ENCODE measurements at regions not wholly inside any gene's neighbourhood (a gene's known extent, or its start where the extent isn't known, plus 50 kb on each side); places are given as distances from the start of the nearest gene placed in this dataset.

DNA sequence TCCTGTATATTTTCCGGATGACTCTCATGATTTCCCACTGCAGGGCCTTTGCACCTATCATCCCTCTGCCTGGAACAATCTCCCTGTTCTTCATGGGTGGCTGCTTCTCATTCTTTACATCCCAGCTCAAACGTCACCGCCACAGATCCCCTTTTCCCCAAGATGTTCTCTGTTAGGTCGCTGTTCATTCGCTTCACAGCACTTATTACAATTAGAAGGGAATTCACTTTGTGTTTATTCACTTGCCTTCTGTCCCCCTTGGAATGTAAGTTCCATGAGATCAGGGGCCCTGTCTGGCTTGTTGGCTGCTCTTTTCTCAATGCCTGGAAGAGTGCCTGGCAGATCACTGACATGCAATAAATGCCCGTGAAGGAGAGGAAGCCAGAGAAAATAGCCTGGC lies 106.7 kb downstream of the FOXI3 start:
- Histone ChIP-seq H2AFZ (ENCODE audit: low read depth, low read length, severe bottlenecking) (no peak overlapping the region), H3K9ac (ENCODE audit: low read length) (no peak overlapping the region), H3F3A (ENCODE audit: insufficient read depth) (no peaks in the 10 kb centered on the region), H3K9me3 (ENCODE audit: insufficient read depth, low read length) (no peaks in the 10 kb centered on the region), H4K20me1 (ENCODE audit: low read depth, low read length) (no peaks in the 10 kb centered on the region), H3K9me2 (replicated peaks; ENCODE audit: insufficient read depth, low read length) (no peaks in the 10 kb centered on the region), H3K27ac (ENCODE audit: low read depth, low read length) (no peak overlapping the region), H3K4me2 (ENCODE audit: low read depth, low read length, poor library complexity, severe bottlenecking) (no peak overlapping the region), H3K36me3 (ENCODE audit: low read length) (no peaks in the 10 kb centered on the region), H3K27me3 (ENCODE audit: low read length) (no peaks in the 10 kb centered on the region), H3K4me3 (ENCODE audit: insufficient read depth, low read length, poor library complexity, severe bottlenecking) (no peak overlapping the region), H3K79me2 (ENCODE audit: insufficient read depth, low read length) (no peaks in the 10 kb centered on the region)
- no peak for TF ChIP-seq EZH2phosphoT487 (conservative IDR thresholded peaks at IDR 0.05; ENCODE audit: low read length)
- TF ChIP-seq CTCF (IDR thresholded peaks at IDR 0.05; ENCODE audit: insufficient read depth, low read length, poor library complexity, severe bottlenecking), result no peak

DNA sequence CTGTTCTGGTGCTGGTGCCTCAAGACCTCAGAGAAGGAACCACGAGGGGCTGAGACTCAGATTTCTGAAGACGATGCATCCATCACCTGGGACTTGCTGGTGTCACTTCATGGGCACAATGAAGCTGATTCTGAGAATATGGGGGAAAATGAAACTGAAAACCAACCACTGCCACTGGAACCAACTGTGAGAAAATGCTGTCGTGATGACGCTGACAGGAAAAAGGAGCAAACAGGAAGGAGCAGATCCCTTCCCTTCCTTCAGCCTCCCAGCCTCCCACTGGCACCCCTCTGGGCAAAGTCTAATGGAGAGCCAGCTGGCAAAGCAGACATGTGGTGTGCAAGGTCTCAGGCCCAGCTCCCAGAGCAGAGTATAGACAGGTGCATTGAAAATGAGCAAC lies 109.7 kb downstream of the FOXI3 start:
- H2AFZ ChIP-seq (ENCODE audit: low read depth, low read length, severe bottlenecking), result no peak overlapping the region
- no peak overlapping the region for H3K4me2 ChIP-seq (ENCODE audit: low read depth, low read length, poor library complexity, severe bottlenecking)
- no peak overlapping the region for H3K27ac ChIP-seq (ENCODE audit: low read depth, low read length)

DNA sequence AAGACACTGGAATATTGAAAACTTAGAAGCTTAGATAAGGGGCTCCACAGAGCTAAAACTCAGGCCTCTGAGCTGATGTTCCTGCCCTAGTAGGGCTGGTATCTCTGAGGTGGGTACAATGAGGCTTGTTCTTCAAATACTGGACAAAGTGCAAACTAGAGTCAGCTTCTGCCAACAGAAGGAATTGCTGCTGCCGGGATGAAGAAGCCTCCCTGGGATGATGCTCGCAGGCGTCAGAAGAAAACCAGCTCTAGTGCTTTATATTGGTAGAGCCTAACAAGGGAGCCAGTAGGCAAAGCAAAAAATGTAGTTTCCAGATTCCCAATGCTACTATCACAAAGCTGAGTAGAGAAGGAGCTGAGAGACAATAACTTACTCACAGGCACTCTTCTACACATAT lies 118.1 kb downstream of the FOXI3 start:
- Histone ChIP-seq H3K9me2 (replicated peaks; ENCODE audit: insufficient read depth, low read length) (no peaks in the 10 kb centered on the region), H3K9me3 (ENCODE audit: insufficient read depth, low read length) (no peaks in the 10 kb centered on the region), H3K79me2 (ENCODE audit: insufficient read depth, low read length) (no peaks in the 10 kb centered on the region), H3K27me3 (ENCODE audit: low read length) (no peaks in the 10 kb centered on the region), H3F3A (ENCODE audit: insufficient read depth) (no peaks in the 10 kb centered on the region), H3K9ac (ENCODE audit: low read length) (no peak overlapping the region), H3K4me2 (ENCODE audit: low read depth, low read length, poor library complexity, severe bottlenecking) (no peak overlapping the region), H4K20me1 (ENCODE audit: low read depth, low read length) (no peaks in the 10 kb centered on the region), H3K27ac (ENCODE audit: low read depth, low read length) (no peak overlapping the region), H3K4me3 (ENCODE audit: insufficient read depth, low read length, poor library complexity, severe bottlenecking) (no peak overlapping the region), H2AFZ (ENCODE audit: low read depth, low read length, severe bottlenecking) (no peak overlapping the region), H3K36me3 (ENCODE audit: low read length) (no peaks in the 10 kb centered on the region)
- no peak for TF ChIP-seq CTCF (IDR thresholded peaks at IDR 0.05; ENCODE audit: insufficient read depth, low read length, poor library complexity, severe bottlenecking)
- no peak for TF ChIP-seq EZH2phosphoT487 (conservative IDR thresholded peaks at IDR 0.05; ENCODE audit: low read length)

More for the DNA sequence above, 109.7 kb downstream of the FOXI3 start:
- no peak for TF ChIP-seq CTCF (IDR thresholded peaks at IDR 0.05; ENCODE audit: insufficient read depth, low read length, poor library complexity, severe bottlenecking)
- TF ChIP-seq EZH2phosphoT487 (conservative IDR thresholded peaks at IDR 0.05; ENCODE audit: low read length), result no peak
- Histone ChIP-seq H3K9me3 (ENCODE audit: insufficient read depth, low read length) (no peaks in the 10 kb centered on the region), H3K27me3 (ENCODE audit: low read length) (no peaks in the 10 kb centered on the region), H4K20me1 (ENCODE audit: low read depth, low read length) (no peaks in the 10 kb centered on the region), H3K9ac (ENCODE audit: low read length) (no peak overlapping the region), H3K9me2 (replicated peaks; ENCODE audit: insufficient read depth, low read length) (no peaks in the 10 kb centered on the region), H3K4me3 (ENCODE audit: insufficient read depth, low read length, poor library complexity, severe bottlenecking) (no peak overlapping the region), H3F3A (ENCODE audit: insufficient read depth) (no peaks in the 10 kb centered on the region), H3K36me3 (ENCODE audit: low read length) (no peaks in the 10 kb centered on the region), H3K79me2 (ENCODE audit: insufficient read depth, low read length) (no peaks in the 10 kb centered on the region)

Measured in SU-DHL-6 (cell line).